GM12878 (cell line): ENCODE measurements at regions not wholly inside any gene's neighbourhood (a gene's known extent, or its start where the extent isn't known, plus 50 kb on each side); places are given as distances from the start of the nearest gene placed in this dataset.

Experiments
- ATAC-seq: fragments of 200-7000 bp; cut with Tn5 transposase; 3 replicates; pipeline ENCODE4 v1.9.1; 2020; ENCODE audit warnings: mild to moderate bottlenecking, moderate library complexity
- BruUV-seq: library from RNA; stranded (reverse); fragments of 400-500 nt; replicated peaks from 2 replicates; lab custom pipeline; 2021; lab: Mats Ljungman, UMichigan
- CTCF ChIA-PET: fragments of 300-600 bp; sonication (Branson Sonifier 250); formaldehyde crosslinking; extraction: SDS; loops from one replicate; lab custom pipeline; 2021; ENCODE audit warnings: inconsistent platforms; lab: Yijun Ruan, JAX
- POLR2A ChIA-PET: fragments of 350-600 bp; formaldehyde crosslinking; extraction: SDS; loops from one replicate; lab custom pipeline; 2021; ENCODE audit warnings: inconsistent platforms; lab: Charles Lee
- RAD21 ChIA-PET: fragments of 300-600 bp; sonication (Branson Sonifier 250); formaldehyde crosslinking; loops from one replicate; lab custom pipeline; 2023; ENCODE audit warnings: antibody characterized with exemption; ENCODE audit not compliant: unreplicated experiment; lab: Charles Lee
- SMC1A ChIA-PET: fragments of 300-600 bp; sonication (Branson Sonifier 250); formaldehyde crosslinking; loops from one replicate; lab custom pipeline; 2023; ENCODE audit not compliant: unreplicated experiment, uncharacterized antibody; lab: Charles Lee
- DNase-seq: peaks from one replicate; pipeline ENCODE4 v3.0.0-alpha.2; 2011; ENCODE audit warnings: low read depth, low spot score
- FAIRE-seq: peaks from 3 replicates; lab custom pipeline; 2011; peaks lifted over from hg19 to GRCh38; lab: Jason Lieb, UNC
- H2AFZ ChIP-seq: 2 replicates; pipeline ENCODE4 v1.6.0; 2011; ENCODE audit warnings: low read depth, low read length, control low read depth; ENCODE audit not compliant: control insufficient read depth
- H3K27ac ChIP-seq: 2 replicates; pipeline ENCODE4 v1.5.1; 2011; ENCODE audit warnings: control low read depth; ENCODE audit not compliant: control insufficient read depth, insufficient read depth
- H3K27me3 ChIP-seq, 2 experiments: replicated peaks in 1 of 2; 2 replicates each; pipeline versions ENCODE4 v1.6.0 to v1.6.1; 2011; ENCODE audit warnings: low read length in 1 of 2; ENCODE audit not compliant: control insufficient read depth in 2 of 2, insufficient read depth in 2 of 2
- H3K36me3 ChIP-seq, 2 experiments: 2 replicates each; pipeline ENCODE4 v1.5.1; 2011; ENCODE audit warnings: low read length in 1 of 2; ENCODE audit not compliant: control insufficient read depth in 2 of 2, insufficient read depth in 2 of 2
- H3K4me1 ChIP-seq: 2 replicates; pipeline ENCODE4 v1.6.1; 2011; ENCODE audit warnings: mild to moderate bottlenecking, low read length, moderate library complexity, mixed read lengths; ENCODE audit not compliant: control insufficient read depth, insufficient read depth
- H3K4me2 ChIP-seq: 2 replicates; pipeline ENCODE4 v1.6.0; 2011; ENCODE audit warnings: control low read depth; ENCODE audit not compliant: control insufficient read depth, insufficient read depth
- H3K4me3 ChIP-seq: fragments of 200-600 bp; sonication (generic); 2 replicates; pipeline ENCODE4 v1.5.1; 2016
- H3K79me2 ChIP-seq: 2 replicates; pipeline ENCODE4 v1.6.0; 2011; ENCODE audit warnings: low read length; ENCODE audit not compliant: control insufficient read depth, insufficient read depth
- H3K9ac ChIP-seq: 2 replicates; pipeline ENCODE4 v1.8.0; 2011; ENCODE audit warnings: low read length, control low read depth, mixed read lengths; ENCODE audit not compliant: control insufficient read depth, insufficient read depth
- H3K9me3 ChIP-seq: replicated peaks from 3 replicates; pipeline ENCODE4 v1.5.1; 2011; ENCODE audit warnings: mild to moderate bottlenecking, low read length; ENCODE audit not compliant: control insufficient read depth, insufficient read depth
- H4K20me1 ChIP-seq: 2 replicates; pipeline ENCODE4 v1.6.0; 2011; ENCODE audit not compliant: control insufficient read depth, insufficient read depth
- MYB ChIP-seq: fragments of 150-350 bp; IDR thresholded peaks from 2 replicates; pipeline ENCODE4 v1.6.1; 2014; ENCODE audit warnings: mild to moderate bottlenecking, low read depth, low read length, borderline replicate concordance
- POLR2A ChIP-seq: IDR thresholded peaks from 2 replicates; pipeline ENCODE4 v1.6.1; 2011; ENCODE audit warnings: low read depth, mild to moderate bottlenecking, low read length
- RFX5 ChIP-seq: IDR thresholded peaks from 2 replicates; pipeline ENCODE4 v1.6.1; 2011; ENCODE audit warnings: low read depth, low read length, improper control_type of control experiment
- WGBS: methylation state at CpG from one replicate; pipeline ENCODE4 v1.1.6; 2016; ENCODE audit warnings: low lambda C conversion rate; ENCODE audit not compliant: insufficient replicate concordance, insufficient coverage; ENCODE audit errors: missing lambda C conversion rate; 5-methylcytosine and 5-hydroxymethylcytosine counted together
- in situ Hi-C: fragments of 300-500 bp; cut with MboI; formaldehyde crosslinking; loops from 9 replicates; pipeline ENCODE4 v1.14.3; 2018; ENCODE audit warnings: mixed read lengths
- intact Hi-C: fragments of 100-400 bp; cut with micrococcal nuclease; formaldehyde crosslinking; loops from one replicate; pipeline ENCODE4 v1.14.2; 2022; ENCODE audit not compliant: unreplicated experiment
- TF ChIP-seq, protein P1 (sequence below): IDR thresholded peaks from 2 replicates; pipeline ENCODE4 v1.6.1; 2012; ENCODE audit warnings: low read depth, low read length, improper control_type of control experiment
- TF ChIP-seq, protein P2 (sequence below): fragments of 450-650 bp; IDR thresholded peaks from 2 replicates; pipeline ENCODE4 v1.6.1; 2017; ENCODE audit warnings: mild to moderate bottlenecking, moderate library complexity
- TF ChIP-seq, protein P3 (sequence below): IDR thresholded peaks from 2 replicates; pipeline ENCODE4 v1.6.1; 2011; ENCODE audit warnings: borderline replicate concordance, low read depth, mild to moderate bottlenecking, moderate library complexity, low read length; ENCODE audit not compliant: insufficient read depth, poor library complexity, severe bottlenecking

DNA sequence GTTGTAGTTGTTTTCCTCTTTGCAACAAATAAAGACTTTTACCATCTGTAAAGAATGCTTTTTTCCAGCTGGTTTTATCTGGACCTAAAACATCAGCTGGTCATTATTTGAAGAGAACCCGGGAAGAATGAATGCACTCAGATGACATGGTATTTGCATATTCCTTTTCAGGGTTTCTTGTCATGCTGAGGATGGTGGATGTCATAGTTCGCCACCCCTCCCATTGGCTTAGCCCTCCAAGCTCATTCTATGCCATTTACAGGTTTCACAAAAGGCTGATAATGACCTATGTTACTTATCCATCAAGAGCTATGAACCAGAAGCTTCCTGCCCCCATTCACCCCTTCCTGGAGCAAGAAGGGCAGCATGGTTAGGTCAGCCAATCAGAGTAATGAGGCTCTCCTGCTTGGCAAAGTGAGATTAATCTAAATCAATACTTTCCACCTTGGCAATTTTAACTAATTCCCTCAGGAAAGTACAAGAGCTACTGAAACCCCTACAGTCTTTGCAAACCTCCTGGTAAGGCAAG is 440.5 kb upstream of the TLE4 start:
- ChIA-PET SMC1A (interaction anchor here (1.0 to 1.2 kb wide), 2 partner anchors 13 to 163 kb away, joined by 3 to 4 read pairs; no protein-coding TSS in a partner anchor), POLR2A (no interaction called here), RAD21 (no interaction called here), CTCF (interaction anchor here (1.4 kb wide), 1 partner anchor 10 kb away, joined by 3 read pairs; no protein-coding TSS in a partner anchor)
- no peaks in the 10 kb centered on the region for H3K9me3 ChIP-seq
- H3K9ac ChIP-seq, result no peak overlapping the region
- DNase-seq (no peak), ATAC-seq (no peak), FAIRE-seq (no peak)
- TF ChIP-seq MYB (no peak), RFX5 (no peak), POLR2A (no peak)
- TF ChIP-seq, protein P1, sequence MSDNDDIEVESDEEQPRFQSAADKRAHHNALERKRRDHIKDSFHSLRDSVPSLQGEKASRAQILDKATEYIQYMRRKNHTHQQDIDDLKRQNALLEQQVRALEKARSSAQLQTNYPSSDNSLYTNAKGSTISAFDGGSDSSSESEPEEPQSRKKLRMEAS, result no peak
- TF ChIP-seq, protein P2, sequence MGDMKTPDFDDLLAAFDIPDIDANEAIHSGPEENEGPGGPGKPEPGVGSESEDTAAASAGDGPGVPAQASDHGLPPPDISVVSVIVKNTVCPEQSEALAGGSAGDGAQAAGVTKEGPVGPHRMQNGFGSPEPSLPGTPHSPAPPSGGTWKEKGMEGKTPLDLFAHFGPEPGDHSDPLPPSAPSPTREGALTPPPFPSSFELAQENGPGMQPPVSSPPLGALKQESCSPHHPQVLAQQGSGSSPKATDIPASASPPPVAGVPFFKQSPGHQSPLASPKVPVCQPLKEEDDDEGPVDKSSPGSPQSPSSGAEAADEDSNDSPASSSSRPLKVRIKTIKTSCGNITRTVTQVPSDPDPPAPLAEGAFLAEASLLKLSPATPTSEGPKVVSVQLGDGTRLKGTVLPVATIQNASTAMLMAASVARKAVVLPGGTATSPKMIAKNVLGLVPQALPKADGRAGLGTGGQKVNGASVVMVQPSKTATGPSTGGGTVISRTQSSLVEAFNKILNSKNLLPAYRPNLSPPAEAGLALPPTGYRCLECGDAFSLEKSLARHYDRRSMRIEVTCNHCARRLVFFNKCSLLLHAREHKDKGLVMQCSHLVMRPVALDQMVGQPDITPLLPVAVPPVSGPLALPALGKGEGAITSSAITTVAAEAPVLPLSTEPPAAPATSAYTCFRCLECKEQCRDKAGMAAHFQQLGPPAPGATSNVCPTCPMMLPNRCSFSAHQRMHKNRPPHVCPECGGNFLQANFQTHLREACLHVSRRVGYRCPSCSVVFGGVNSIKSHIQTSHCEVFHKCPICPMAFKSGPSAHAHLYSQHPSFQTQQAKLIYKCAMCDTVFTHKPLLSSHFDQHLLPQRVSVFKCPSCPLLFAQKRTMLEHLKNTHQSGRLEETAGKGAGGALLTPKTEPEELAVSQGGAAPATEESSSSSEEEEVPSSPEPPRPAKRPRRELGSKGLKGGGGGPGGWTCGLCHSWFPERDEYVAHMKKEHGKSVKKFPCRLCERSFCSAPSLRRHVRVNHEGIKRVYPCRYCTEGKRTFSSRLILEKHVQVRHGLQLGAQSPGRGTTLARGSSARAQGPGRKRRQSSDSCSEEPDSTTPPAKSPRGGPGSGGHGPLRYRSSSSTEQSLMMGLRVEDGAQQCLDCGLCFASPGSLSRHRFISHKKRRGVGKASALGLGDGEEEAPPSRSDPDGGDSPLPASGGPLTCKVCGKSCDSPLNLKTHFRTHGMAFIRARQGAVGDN, result no peak
- TF ChIP-seq, protein P3, sequence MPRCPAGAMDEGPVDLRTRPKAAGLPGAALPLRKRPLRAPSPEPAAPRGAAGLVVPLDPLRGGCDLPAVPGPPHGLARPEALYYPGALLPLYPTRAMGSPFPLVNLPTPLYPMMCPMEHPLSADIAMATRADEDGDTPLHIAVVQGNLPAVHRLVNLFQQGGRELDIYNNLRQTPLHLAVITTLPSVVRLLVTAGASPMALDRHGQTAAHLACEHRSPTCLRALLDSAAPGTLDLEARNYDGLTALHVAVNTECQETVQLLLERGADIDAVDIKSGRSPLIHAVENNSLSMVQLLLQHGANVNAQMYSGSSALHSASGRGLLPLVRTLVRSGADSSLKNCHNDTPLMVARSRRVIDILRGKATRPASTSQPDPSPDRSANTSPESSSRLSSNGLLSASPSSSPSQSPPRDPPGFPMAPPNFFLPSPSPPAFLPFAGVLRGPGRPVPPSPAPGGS, result no peak
- H3K4me2 ChIP-seq, result no peak overlapping the region
- in situ Hi-C loops, result no loop called here
- no peaks in the 10 kb centered on the region for H3K79me2 ChIP-seq
- no peak overlapping the region for H3K4me3 ChIP-seq
- no TSS peak for BruUV-seq
- H3K4me1 ChIP-seq, result no peaks in the 10 kb centered on the region
- H3K36me3 ChIP-seq, result no peaks in the 10 kb centered on the region
- no peaks in the 10 kb centered on the region for H4K20me1 ChIP-seq
- H3K27me3 ChIP-seq, result no peaks in the 10 kb centered on the region
- 0% methylated on average over 2 of the region's 2 CpGs for WGBS
- intact Hi-C loops, result loop anchor here (10.0 kb wide), 3 partner anchors 307 to 1043 kb away; no protein-coding TSS in a partner anchor
- no peak overlapping the region for H2AFZ ChIP-seq
- H3K27ac ChIP-seq, result no peak overlapping the region
